GM19240 (cell line): ENCODE measurements at regions not wholly inside any gene's neighbourhood (a gene's known extent, or its start where the extent isn't known, plus 50 kb on each side); places are given as distances from the start of the nearest gene placed in this dataset.

Source experiments
- DNase-seq: peaks from one replicate; pipeline ENCODE4 v3.0.0; 2011; ENCODE audit warnings: low spot score; ENCODE audit not compliant: insufficient read length

GRCh38 chr16:86990451-86990850 lies 326.7 kb downstream of the C16orf95 start:
- no peak for DNase-seq

GRCh38 chr16:86991679-86992078 lies 325.5 kb downstream of the C16orf95 start:
- no peak for DNase-seq

- no peak for DNase-seq
Observed at GRCh38 chr16:86992587-86992986, 324.6 kb downstream of the C16orf95 start.

- no peak for DNase-seq
Observed at GRCh38 chr16:86993426-86994110, 323.6 kb downstream of the C16orf95 start.

- DNase-seq, result no peak
Observed at GRCh38 chr16:86994215-86994614, 323.0 kb downstream of the C16orf95 start.

- DNase-seq, result no peak
Observed at GRCh38 chr16:86994651-86995171, 322.5 kb downstream of the C16orf95 start.

- no peak for DNase-seq
Observed at GRCh38 chr16:86995456-86995855, 321.7 kb downstream of the C16orf95 start.

- DNase-seq, result no peak
Observed at GRCh38 chr16:86996081-86996480, 321.1 kb downstream of the C16orf95 start.

- no peak for DNase-seq
Observed at GRCh38 chr16:86997058-86997457, 320.1 kb downstream of the C16orf95 start.

- DNase-seq, result no peak
Observed at GRCh38 chr16:86998196-86999001, 318.8 kb downstream of the C16orf95 start.

- no peak for DNase-seq
Observed at GRCh38 chr16:87000001-87000400, 317.2 kb downstream of the C16orf95 start.

GRCh38 chr16:87002717-87003413 lies 314.3 kb downstream of the C16orf95 start:
- DNase-seq, result no peak

- DNase-seq, result no peak
Observed at GRCh38 chr16:87003414-87003755, 313.8 kb downstream of the C16orf95 start.

- no peak for DNase-seq
Observed at GRCh38 chr16:87006021-87006420, 311.2 kb downstream of the C16orf95 start.

- no peak for DNase-seq
Observed at GRCh38 chr16:87006789-87007745, 310.1 kb downstream of the C16orf95 start.

GRCh38 chr16:87007907-87008306 lies 309.3 kb downstream of the C16orf95 start:
- DNase-seq, result no peak

GRCh38 chr16:87008664-87009063 lies 308.5 kb downstream of the C16orf95 start:
- DNase-seq, result no peak

GRCh38 chr16:87012954-87013938 lies 303.9 kb downstream of the C16orf95 start:
- DNase-seq, result no peak

- DNase-seq, result no peak
Observed at GRCh38 chr16:87014112-87014511, 303.1 kb downstream of the C16orf95 start.

GRCh38 chr16:87015021-87015420 lies 302.2 kb downstream of the C16orf95 start:
- DNase-seq, result no peak
